HEK293 (cell line): ENCODE measurements at regions not wholly inside any gene's neighbourhood (a gene's known extent, or its start where the extent isn't known, plus 50 kb on each side); places are given as distances from the start of the nearest gene placed in this dataset.

Experiments
- EGR2 ChIP-seq: fragments of 450-650 bp; formaldehyde crosslinking; IDR thresholded peaks from 2 replicates; pipeline ENCODE4 v1.5.1; 2016; ENCODE audit warnings: low read depth, missing biosample characterization, missing genetic modification characterization
- MEIS1 ChIP-seq: sonication (generic); formaldehyde crosslinking; IDR thresholded peaks from 2 replicates; pipeline ENCODE4 v1.8.1; 2022; ENCODE audit warnings: missing genetic modification reagents, mild to moderate bottlenecking, borderline replicate concordance
- SCRT1 ChIP-seq: fragments of 450-650 bp; formaldehyde crosslinking; IDR thresholded peaks from 2 replicates; pipeline ENCODE4 v1.5.1; 2016; ENCODE audit warnings: missing biosample characterization, missing genetic modification characterization, borderline replicate concordance
- ZBTB17 ChIP-seq: fragments of 450-650 bp; formaldehyde crosslinking; IDR thresholded peaks from 2 replicates; pipeline ENCODE4 v1.5.1; 2016; ENCODE audit warnings: missing biosample characterization, missing genetic modification characterization
- ZEB2 ChIP-seq: fragments of 450-650 bp; formaldehyde crosslinking; IDR thresholded peaks from 2 replicates; pipeline ENCODE4 v1.5.1; 2016; ENCODE audit warnings: missing biosample characterization, missing genetic modification characterization
- ZFP3 ChIP-seq: fragments of 450-650 bp; formaldehyde crosslinking; IDR thresholded peaks from 2 replicates; pipeline ENCODE4 v1.5.1; 2016; ENCODE audit warnings: low read depth, missing biosample characterization, missing genetic modification characterization
- ZIC2 ChIP-seq: fragments of 450-650 bp; formaldehyde crosslinking; IDR thresholded peaks from 2 replicates; pipeline ENCODE4 v1.5.1; 2016; ENCODE audit warnings: missing biosample characterization, missing genetic modification characterization
- ZNF132 ChIP-seq: fragments of 450-650 bp; formaldehyde crosslinking; IDR thresholded peaks from 2 replicates; pipeline ENCODE4 v1.5.1; 2017; ENCODE audit warnings: missing biosample characterization, missing genetic modification characterization, borderline replicate concordance
- ZNF133 ChIP-seq: fragments of 450-650 bp; formaldehyde crosslinking; IDR thresholded peaks from 2 replicates; pipeline ENCODE4 v1.5.1; 2016; ENCODE audit warnings: missing biosample characterization, missing genetic modification characterization
- ZNF274 ChIP-seq, 2 experiments: fragments of 200-500 bp in 1 of 2; fragments of 450-650 bp in 1 of 2; sonication (Bioruptor generic) in 1 of 2; formaldehyde crosslinking in 1 of 2; IDR thresholded peaks; 2 replicates each; pipeline versions ENCODE4 v1.5.1 to v1.6.1; 2014 to 2016; ENCODE audit warnings: borderline replicate concordance in 1 of 2, inconsistent platforms in 1 of 2, low read length in 1 of 2, missing biosample characterization in 1 of 2, missing genetic modification characterization in 1 of 2
- ZNF37A ChIP-seq: fragments of 450-650 bp; IDR thresholded peaks from 2 replicates; pipeline ENCODE4 v1.5.1; 2018; ENCODE audit warnings: missing biosample characterization, missing genetic modification characterization
- ZNF404 ChIP-seq: fragments of 450-650 bp; formaldehyde crosslinking; IDR thresholded peaks from 2 replicates; pipeline ENCODE4 v1.5.1; 2017; ENCODE audit warnings: missing biosample characterization, missing genetic modification characterization
- ZNF426 ChIP-seq: fragments of 450-650 bp; formaldehyde crosslinking; IDR thresholded peaks from 2 replicates; pipeline ENCODE4 v1.5.1; 2017; ENCODE audit warnings: missing biosample characterization, missing genetic modification characterization, mild to moderate bottlenecking, inconsistent platforms, moderate library complexity
- ZNF501 ChIP-seq: fragments of 450-650 bp; formaldehyde crosslinking; IDR thresholded peaks from 2 replicates; pipeline ENCODE4 v1.5.1; 2016; ENCODE audit warnings: missing biosample characterization, missing genetic modification characterization
- ZNF558 ChIP-seq: fragments of 450-650 bp; formaldehyde crosslinking; IDR thresholded peaks from 2 replicates; pipeline ENCODE4 v1.5.1; 2016; ENCODE audit warnings: missing biosample characterization, missing genetic modification characterization
- ZNF621 ChIP-seq: fragments of 450-650 bp; formaldehyde crosslinking; IDR thresholded peaks from 2 replicates; pipeline ENCODE4 v1.5.1; 2017; ENCODE audit warnings: missing biosample characterization, missing genetic modification characterization
- ZNF629 ChIP-seq: fragments of 450-650 bp; formaldehyde crosslinking; IDR thresholded peaks from 2 replicates; pipeline ENCODE4 v1.5.1; 2017; ENCODE audit warnings: missing biosample characterization, missing genetic modification characterization
- ZNF660 ChIP-seq: fragments of 450-650 bp; IDR thresholded peaks from 2 replicates; pipeline ENCODE4 v1.5.1; 2018; ENCODE audit warnings: missing biosample characterization, mild to moderate bottlenecking, missing genetic modification characterization
- ZNF664 ChIP-seq: fragments of 450-650 bp; formaldehyde crosslinking; IDR thresholded peaks from 2 replicates; pipeline ENCODE4 v1.5.1; 2016; ENCODE audit warnings: missing biosample characterization, missing genetic modification characterization
- ZNF76 ChIP-seq: fragments of 450-650 bp; formaldehyde crosslinking; IDR thresholded peaks from 2 replicates; pipeline ENCODE4; 2016; ENCODE audit warnings: low read depth, missing biosample characterization, missing genetic modification characterization, borderline replicate concordance
- ZNF792 ChIP-seq: fragments of 450-650 bp; formaldehyde crosslinking; IDR thresholded peaks from 2 replicates; pipeline ENCODE4 v1.5.1; 2016; ENCODE audit warnings: missing biosample characterization, missing genetic modification characterization
- ZSCAN30 ChIP-seq: fragments of 450-650 bp; IDR thresholded peaks from 2 replicates; pipeline ENCODE4 v1.5.1; 2018; ENCODE audit warnings: missing biosample characterization, mild to moderate bottlenecking, missing genetic modification characterization, moderate library complexity
- TF ChIP-seq, protein P1 (sequence below): fragments of 450-650 bp; formaldehyde crosslinking; IDR thresholded peaks from 2 replicates; pipeline ENCODE4 v1.5.1; 2016; ENCODE audit warnings: missing biosample characterization, missing genetic modification characterization, borderline replicate concordance
- TF ChIP-seq, protein P2 (sequence below): fragments of 450-650 bp; formaldehyde crosslinking; IDR thresholded peaks from 2 replicates; pipeline ENCODE4 v1.5.1; 2017; ENCODE audit warnings: missing biosample characterization, missing genetic modification characterization
- TF ChIP-seq, protein P3 (sequence below): fragments of 450-650 bp; formaldehyde crosslinking; IDR thresholded peaks from 2 replicates; pipeline ENCODE4 v1.5.0; 2017; ENCODE audit warnings: missing biosample characterization, missing genetic modification characterization, borderline replicate concordance
- TF ChIP-seq, protein P4 (sequence below): fragments of 450-650 bp; formaldehyde crosslinking; IDR thresholded peaks from 2 replicates; pipeline ENCODE4 v1.5.1; 2017; ENCODE audit warnings: missing biosample characterization, missing genetic modification characterization
- TF ChIP-seq, protein P5 (sequence below): fragments of 450-650 bp; formaldehyde crosslinking; conservative IDR thresholded peaks from 2 replicates; pipeline ENCODE4 v1.5.1; 2016; ENCODE audit warnings: low read depth, missing biosample characterization, missing genetic modification characterization

DNA sequence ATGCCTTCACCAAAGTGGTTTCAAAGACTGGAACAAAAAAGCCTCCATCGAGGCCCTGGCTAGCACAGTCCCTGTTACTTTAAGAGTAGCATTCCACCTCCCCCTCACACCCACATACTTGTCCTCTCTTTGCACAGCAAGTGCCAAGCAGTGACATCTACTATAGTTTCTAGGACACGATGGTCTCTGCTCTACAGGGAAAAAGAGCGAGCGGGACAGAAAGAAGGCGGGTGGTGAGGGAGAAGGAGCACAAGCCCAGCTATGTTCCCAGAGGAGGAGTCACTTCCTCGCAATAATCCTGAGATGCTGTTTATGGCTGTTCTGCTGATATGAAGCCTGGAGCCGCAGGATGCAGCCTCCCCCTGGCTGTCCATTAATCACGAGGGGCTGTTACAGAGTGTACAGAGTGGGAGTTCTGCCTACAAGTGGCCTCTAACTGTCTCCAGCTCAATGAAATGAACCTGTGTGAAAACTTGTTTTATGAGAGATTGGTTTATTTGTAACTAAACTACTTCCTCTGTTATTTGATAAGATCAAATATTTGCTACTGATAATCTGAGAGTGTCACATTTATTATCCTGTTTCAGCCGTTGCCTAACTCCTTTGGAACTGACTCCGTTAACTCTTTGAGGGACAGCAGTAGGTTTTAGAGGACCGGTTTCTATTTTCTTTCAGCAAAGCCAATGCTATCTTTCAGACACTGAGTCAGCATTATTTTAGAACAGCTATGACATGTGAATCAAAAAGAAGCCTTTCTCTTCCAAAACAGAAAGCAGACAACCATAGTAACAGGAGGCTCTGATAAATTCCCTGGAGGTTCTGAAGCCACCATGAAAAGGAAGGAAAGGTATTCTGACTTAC lies 208.0 kb downstream of the SPRY2 start (continued):
- peak; percentile 88 for TF ChIP-seq EGR2
- no peak for TF ChIP-seq ZNF274 (IDR thresholded peaks at IDR 0.05; ENCODE audit: low read length)
- no peak for TF ChIP-seq ZNF274 (tag by site-specific recombination; IDR thresholded peaks at IDR 0.05; ENCODE audit: borderline replicate concordance)
- no peak for TF ChIP-seq ZNF558 (tag by site-specific recombination)
- TF ChIP-seq, protein P1, sequence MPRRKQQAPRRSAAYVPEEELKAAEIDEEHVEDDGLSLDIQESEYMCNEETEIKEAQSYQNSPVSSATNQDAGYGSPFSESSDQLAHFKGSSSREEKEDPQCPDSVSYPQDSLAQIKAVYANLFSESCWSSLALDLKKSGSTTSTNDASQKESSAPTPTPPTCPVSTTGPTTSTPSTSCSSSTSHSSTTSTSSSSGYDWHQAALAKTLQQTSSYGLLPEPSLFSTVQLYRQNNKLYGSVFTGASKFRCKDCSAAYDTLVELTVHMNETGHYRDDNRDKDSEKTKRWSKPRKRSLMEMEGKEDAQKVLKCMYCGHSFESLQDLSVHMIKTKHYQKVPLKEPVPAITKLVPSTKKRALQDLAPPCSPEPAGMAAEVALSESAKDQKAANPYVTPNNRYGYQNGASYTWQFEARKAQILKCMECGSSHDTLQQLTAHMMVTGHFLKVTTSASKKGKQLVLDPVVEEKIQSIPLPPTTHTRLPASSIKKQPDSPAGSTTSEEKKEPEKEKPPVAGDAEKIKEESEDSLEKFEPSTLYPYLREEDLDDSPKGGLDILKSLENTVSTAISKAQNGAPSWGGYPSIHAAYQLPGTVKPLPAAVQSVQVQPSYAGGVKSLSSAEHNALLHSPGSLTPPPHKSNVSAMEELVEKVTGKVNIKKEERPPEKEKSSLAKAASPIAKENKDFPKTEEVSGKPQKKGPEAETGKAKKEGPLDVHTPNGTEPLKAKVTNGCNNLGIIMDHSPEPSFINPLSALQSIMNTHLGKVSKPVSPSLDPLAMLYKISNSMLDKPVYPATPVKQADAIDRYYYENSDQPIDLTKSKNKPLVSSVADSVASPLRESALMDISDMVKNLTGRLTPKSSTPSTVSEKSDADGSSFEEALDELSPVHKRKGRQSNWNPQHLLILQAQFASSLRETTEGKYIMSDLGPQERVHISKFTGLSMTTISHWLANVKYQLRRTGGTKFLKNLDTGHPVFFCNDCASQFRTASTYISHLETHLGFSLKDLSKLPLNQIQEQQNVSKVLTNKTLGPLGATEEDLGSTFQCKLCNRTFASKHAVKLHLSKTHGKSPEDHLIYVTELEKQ (tag by site-specific recombination), result no peak
- peak; percentile 40; the same call in 1 of the 2 replicates for TF ChIP-seq ZNF664 (tag by site-specific recombination)
- peak; percentile 61 for TF ChIP-seq ZEB2 (tag by site-specific recombination)
- peak; percentile 98 for TF ChIP-seq ZSCAN30 (tag by site-specific recombination)
- peak; percentile 84 for TF ChIP-seq ZIC2 (tag by site-specific recombination)
- no peak for TF ChIP-seq ZNF426 (tag by site-specific recombination)
- peak; percentile 79 for TF ChIP-seq ZBTB17
- no peak for TF ChIP-seq ZFP3 (tag by site-specific recombination)
- TF ChIP-seq ZNF76, result no peak
- TF ChIP-seq, protein P2, sequence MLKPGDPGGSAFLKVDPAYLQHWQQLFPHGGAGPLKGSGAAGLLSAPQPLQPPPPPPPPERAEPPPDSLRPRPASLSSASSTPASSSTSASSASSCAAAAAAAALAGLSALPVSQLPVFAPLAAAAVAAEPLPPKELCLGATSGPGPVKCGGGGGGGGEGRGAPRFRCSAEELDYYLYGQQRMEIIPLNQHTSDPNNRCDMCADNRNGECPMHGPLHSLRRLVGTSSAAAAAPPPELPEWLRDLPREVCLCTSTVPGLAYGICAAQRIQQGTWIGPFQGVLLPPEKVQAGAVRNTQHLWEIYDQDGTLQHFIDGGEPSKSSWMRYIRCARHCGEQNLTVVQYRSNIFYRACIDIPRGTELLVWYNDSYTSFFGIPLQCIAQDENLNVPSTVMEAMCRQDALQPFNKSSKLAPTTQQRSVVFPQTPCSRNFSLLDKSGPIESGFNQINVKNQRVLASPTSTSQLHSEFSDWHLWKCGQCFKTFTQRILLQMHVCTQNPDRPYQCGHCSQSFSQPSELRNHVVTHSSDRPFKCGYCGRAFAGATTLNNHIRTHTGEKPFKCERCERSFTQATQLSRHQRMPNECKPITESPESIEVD, result peak; percentile 88
- TF ChIP-seq ZNF660 (tag by site-specific recombination), result no peak; the same call in none of the 2 replicates
- no peak for TF ChIP-seq ZNF132 (tag by site-specific recombination)
- TF ChIP-seq MEIS1 (CRISPR knock-in tag), result no peak
- TF ChIP-seq SCRT1 (tag by site-specific recombination), result peak; percentile 81
- TF ChIP-seq, protein P3, sequence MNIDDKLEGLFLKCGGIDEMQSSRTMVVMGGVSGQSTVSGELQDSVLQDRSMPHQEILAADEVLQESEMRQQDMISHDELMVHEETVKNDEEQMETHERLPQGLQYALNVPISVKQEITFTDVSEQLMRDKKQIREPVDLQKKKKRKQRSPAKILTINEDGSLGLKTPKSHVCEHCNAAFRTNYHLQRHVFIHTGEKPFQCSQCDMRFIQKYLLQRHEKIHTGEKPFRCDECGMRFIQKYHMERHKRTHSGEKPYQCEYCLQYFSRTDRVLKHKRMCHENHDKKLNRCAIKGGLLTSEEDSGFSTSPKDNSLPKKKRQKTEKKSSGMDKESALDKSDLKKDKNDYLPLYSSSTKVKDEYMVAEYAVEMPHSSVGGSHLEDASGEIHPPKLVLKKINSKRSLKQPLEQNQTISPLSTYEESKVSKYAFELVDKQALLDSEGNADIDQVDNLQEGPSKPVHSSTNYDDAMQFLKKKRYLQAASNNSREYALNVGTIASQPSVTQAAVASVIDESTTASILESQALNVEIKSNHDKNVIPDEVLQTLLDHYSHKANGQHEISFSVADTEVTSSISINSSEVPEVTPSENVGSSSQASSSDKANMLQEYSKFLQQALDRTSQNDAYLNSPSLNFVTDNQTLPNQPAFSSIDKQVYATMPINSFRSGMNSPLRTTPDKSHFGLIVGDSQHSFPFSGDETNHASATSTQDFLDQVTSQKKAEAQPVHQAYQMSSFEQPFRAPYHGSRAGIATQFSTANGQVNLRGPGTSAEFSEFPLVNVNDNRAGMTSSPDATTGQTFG (tag by site-specific recombination), result no peak
- TF ChIP-seq, protein P4, sequence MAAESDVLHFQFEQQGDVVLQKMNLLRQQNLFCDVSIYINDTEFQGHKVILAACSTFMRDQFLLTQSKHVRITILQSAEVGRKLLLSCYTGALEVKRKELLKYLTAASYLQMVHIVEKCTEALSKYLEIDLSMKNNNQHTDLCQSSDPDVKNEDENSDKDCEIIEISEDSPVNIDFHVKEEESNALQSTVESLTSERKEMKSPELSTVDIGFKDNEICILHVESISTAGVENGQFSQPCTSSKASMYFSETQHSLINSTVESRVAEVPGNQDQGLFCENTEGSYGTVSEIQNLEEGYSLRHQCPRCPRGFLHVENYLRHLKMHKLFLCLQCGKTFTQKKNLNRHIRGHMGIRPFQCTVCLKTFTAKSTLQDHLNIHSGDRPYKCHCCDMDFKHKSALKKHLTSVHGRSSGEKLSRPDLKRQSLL (tag by site-specific recombination), result no peak; the same call in 1 of the 2 replicates
- no peak for TF ChIP-seq ZNF621
- TF ChIP-seq ZNF37A (tag by site-specific recombination), result no peak
- no peak for TF ChIP-seq ZNF404
- no peak for TF ChIP-seq ZNF792
- TF ChIP-seq ZNF133 (tag by site-specific recombination), result no peak
- TF ChIP-seq ZNF501, result no peak; the same call in 1 of the 2 replicates
- TF ChIP-seq ZNF629 (tag by site-specific recombination), result no peak
- TF ChIP-seq, protein P5, sequence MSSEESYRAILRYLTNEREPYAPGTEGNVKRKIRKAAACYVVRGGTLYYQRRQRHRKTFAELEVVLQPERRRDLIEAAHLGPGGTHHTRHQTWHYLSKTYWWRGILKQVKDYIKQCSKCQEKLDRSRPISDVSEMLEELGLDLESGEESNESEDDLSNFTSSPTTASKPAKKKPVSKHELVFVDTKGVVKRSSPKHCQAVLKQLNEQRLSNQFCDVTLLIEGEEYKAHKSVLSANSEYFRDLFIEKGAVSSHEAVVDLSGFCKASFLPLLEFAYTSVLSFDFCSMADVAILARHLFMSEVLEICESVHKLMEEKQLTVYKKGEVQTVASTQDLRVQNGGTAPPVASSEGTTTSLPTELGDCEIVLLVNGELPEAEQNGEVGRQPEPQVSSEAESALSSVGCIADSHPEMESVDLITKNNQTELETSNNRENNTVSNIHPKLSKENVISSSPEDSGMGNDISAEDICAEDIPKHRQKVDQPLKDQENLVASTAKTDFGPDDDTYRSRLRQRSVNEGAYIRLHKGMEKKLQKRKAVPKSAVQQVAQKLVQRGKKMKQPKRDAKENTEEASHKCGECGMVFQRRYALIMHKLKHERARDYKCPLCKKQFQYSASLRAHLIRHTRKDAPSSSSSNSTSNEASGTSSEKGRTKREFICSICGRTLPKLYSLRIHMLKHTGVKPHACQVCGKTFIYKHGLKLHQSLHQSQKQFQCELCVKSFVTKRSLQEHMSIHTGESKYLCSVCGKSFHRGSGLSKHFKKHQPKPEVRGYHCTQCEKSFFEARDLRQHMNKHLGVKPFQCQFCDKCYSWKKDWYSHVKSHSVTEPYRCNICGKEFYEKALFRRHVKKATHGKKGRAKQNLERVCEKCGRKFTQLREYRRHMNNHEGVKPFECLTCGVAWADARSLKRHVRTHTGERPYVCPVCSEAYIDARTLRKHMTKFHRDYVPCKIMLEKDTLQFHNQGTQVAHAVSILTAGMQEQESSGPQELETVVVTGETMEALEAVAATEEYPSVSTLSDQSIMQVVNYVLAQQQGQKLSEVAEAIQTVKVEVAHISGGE (tag by site-specific recombination), result 0 out of 2 replicates have a peak, but pooled peaks have one; percentile 7
